ENCODE measurements at regions not wholly inside any gene's neighbourhood (a gene's known extent, or its start where the extent isn't known, plus 50 kb on each side); places are given as distances from the start of the nearest gene placed in this dataset.

GRCh38 chr22:44412136-44412731 is 85.8 kb downstream of the RTL6 start:
- no peaks in the 10 kb centered on the region for H3K36me3 ChIP-seq (ENCODE audit: insufficient read depth, low read length)
- H3F3A ChIP-seq (ENCODE audit: insufficient read depth, low read length, poor library complexity, severe bottlenecking), result no peaks in the 10 kb centered on the region
- H3K79me2 ChIP-seq (replicated peaks; ENCODE audit: insufficient read depth, low read length), result no peaks in the 10 kb centered on the region
- H3K27ac ChIP-seq (ENCODE audit: low read length), result no peak overlapping the region
- no peak overlapping the region for H3K9ac ChIP-seq (ENCODE audit: low read length)
- H3K4me2 ChIP-seq (ENCODE audit: low read length), result no peak overlapping the region
- H3K27me3 ChIP-seq (ENCODE audit: insufficient read depth, low read depth, low read length), result no peaks in the 10 kb centered on the region
- TF ChIP-seq MXI1 (conservative IDR thresholded peaks at IDR 0.05; ENCODE audit: poor library complexity, severe bottlenecking) (no peak), TAF1 (IDR thresholded peaks at IDR 0.05; ENCODE audit: low read depth) (no peak), EP300 (conservative IDR thresholded peaks at IDR 0.05; ENCODE audit: poor library complexity, severe bottlenecking) (no peak), CTCF (IDR thresholded peaks at IDR 0.05; ENCODE audit: poor library complexity, severe bottlenecking) (no peak), RAD21 (conservative IDR thresholded peaks at IDR 0.05) (no peak), SMC3 (conservative IDR thresholded peaks at IDR 0.05; ENCODE audit: poor library complexity) (no peak), REST (IDR thresholded peaks at IDR 0.05; ENCODE audit: borderline replicate concordance) (no peak), EZH2 (IDR thresholded peaks at IDR 0.05; ENCODE audit: borderline replicate concordance, insufficient read depth, low read length, poor library complexity, severe bottlenecking) (no peak), POLR2AphosphoS5 (IDR thresholded peaks at IDR 0.05) (no peak)
- H3K9me2 ChIP-seq (ENCODE audit: insufficient read depth, low read length), result no peaks in the 10 kb centered on the region
- no peaks in the 10 kb centered on the region for H4K20me1 ChIP-seq (ENCODE audit: insufficient read depth)
- no peak overlapping the region for H2AFZ ChIP-seq (ENCODE audit: low read depth, low read length)
- no peaks in the 10 kb centered on the region for H3K9me3 ChIP-seq (ENCODE audit: low read length)
- no peak overlapping the region for H3K4me3 ChIP-seq (ENCODE audit: low read length)

GRCh38 chr22:44411226-44412135 is 86.6 kb downstream of the RTL6 start:
- H2AFZ ChIP-seq (ENCODE audit: low read depth, low read length), result no peak overlapping the region
- no peak overlapping the region for H3K4me3 ChIP-seq (ENCODE audit: low read length)
- H3F3A ChIP-seq (ENCODE audit: insufficient read depth, low read length, poor library complexity, severe bottlenecking), result no peaks in the 10 kb centered on the region
- H4K20me1 ChIP-seq (ENCODE audit: insufficient read depth), result no peaks in the 10 kb centered on the region
- TF ChIP-seq EP300 (conservative IDR thresholded peaks at IDR 0.05; ENCODE audit: poor library complexity, severe bottlenecking), result no peak
- TF ChIP-seq RAD21 (conservative IDR thresholded peaks at IDR 0.05), result no peak
- no peak for TF ChIP-seq MXI1 (conservative IDR thresholded peaks at IDR 0.05; ENCODE audit: poor library complexity, severe bottlenecking)
- H3K9me3 ChIP-seq (ENCODE audit: low read length), result no peaks in the 10 kb centered on the region
- no peak overlapping the region for H3K27ac ChIP-seq (ENCODE audit: low read length)
- H3K9ac ChIP-seq (ENCODE audit: low read length), result no peak overlapping the region
- H3K4me2 ChIP-seq (ENCODE audit: low read length), result no peak overlapping the region
- H3K27me3 ChIP-seq (ENCODE audit: insufficient read depth, low read depth, low read length), result no peaks in the 10 kb centered on the region
- H3K9me2 ChIP-seq (ENCODE audit: insufficient read depth, low read length), result no peaks in the 10 kb centered on the region
- no peaks in the 10 kb centered on the region for H3K36me3 ChIP-seq (ENCODE audit: insufficient read depth, low read length)
- no peaks in the 10 kb centered on the region for H3K79me2 ChIP-seq (replicated peaks; ENCODE audit: insufficient read depth, low read length)
